HG03108 (cell line): ENCODE measurements at regions not wholly inside any gene's neighbourhood (a gene's known extent, or its start where the extent isn't known, plus 50 kb on each side); places are given as distances from the start of the nearest gene placed in this dataset.
"Not testable (repeated sequence)": the region's sequence is repeated elsewhere in the genome, so short reads cannot be mapped to it uniquely, and the experiment has no call there.

ENCODE experiments used
- ATAC-seq: cut with Tn5 transposase; IDR thresholded peaks from one replicate; pipeline ENCODE4 v1.9.1; 2021; ENCODE audit warnings: moderate library complexity; ENCODE audit not compliant: unreplicated experiment

GRCh38 chr10:33913194-33913593 lies 578.7 kb upstream of the NRP1 start:
- no peak for ATAC-seq

GRCh38 chr10:33909476-33909875 lies 575.0 kb upstream of the NRP1 start:
- not testable (repeated sequence) for ATAC-seq

- no peak for ATAC-seq
Observed at GRCh38 chr10:33901166-33901565, 566.7 kb upstream of the NRP1 start.

- no peak for ATAC-seq
Observed at GRCh38 chr10:33900596-33900995, 566.1 kb upstream of the NRP1 start.

GRCh38 chr10:33899578-33900531 lies 565.4 kb upstream of the NRP1 start:
- ATAC-seq: no peak

GRCh38 chr10:33897291-33897752 lies 562.9 kb upstream of the NRP1 start:
- no peak for ATAC-seq

GRCh38 chr10:33893506-33893905 lies 559.0 kb upstream of the NRP1 start:
- ATAC-seq: no peak

- no peak for ATAC-seq
Observed at GRCh38 chr10:33889371-33889770, 554.9 kb upstream of the NRP1 start.

GRCh38 chr10:33887188-33887587 lies 552.7 kb upstream of the NRP1 start:
- no peak for ATAC-seq

GRCh38 chr10:33886299-33886698 lies 551.8 kb upstream of the NRP1 start:
- ATAC-seq: no peak

- ATAC-seq: no peak
Observed at GRCh38 chr10:33884604-33885003, 550.1 kb upstream of the NRP1 start.

- ATAC-seq: no peak
Observed at GRCh38 chr10:33883881-33884280, 549.4 kb upstream of the NRP1 start.

- no peak for ATAC-seq
Observed at GRCh38 chr10:33882996-33883395, 548.5 kb upstream of the NRP1 start.

- no peak for ATAC-seq
Observed at GRCh38 chr10:33880291-33880690, 545.8 kb upstream of the NRP1 start.

- ATAC-seq: no peak
Observed at GRCh38 chr10:33878238-33878786, 543.8 kb upstream of the NRP1 start.

- no peak for ATAC-seq
Observed at GRCh38 chr10:33876584-33877400, 542.3 kb upstream of the NRP1 start.

- ATAC-seq: no peak
Observed at GRCh38 chr10:33875924-33876583, 541.6 kb upstream of the NRP1 start.

GRCh38 chr10:33871061-33871956 lies 536.8 kb upstream of the NRP1 start:
- no peak for ATAC-seq

- no peak for ATAC-seq
Observed at GRCh38 chr10:33869481-33869880, 535.0 kb upstream of the NRP1 start.

GRCh38 chr10:33869028-33869427 lies 534.6 kb upstream of the NRP1 start:
- ATAC-seq: no peak
